Panc1 (cell line): ENCODE measurements at regions not wholly inside any gene's neighbourhood (a gene's known extent, or its start where the extent isn't known, plus 50 kb on each side); places are given as distances from the start of the nearest gene placed in this dataset.

Experiments used
- POLR2AphosphoS5 ChIP-seq: IDR thresholded peaks from 2 replicates; pipeline ENCODE4 v1.6.1; 2012; ENCODE audit warnings: mild to moderate bottlenecking, low read depth, low read length, moderate library complexity
- REST ChIP-seq, 2 experiments: IDR thresholded peaks; 2 replicates each; pipeline ENCODE4 v1.6.1; 2011 to 2012; ENCODE audit warnings: low read depth in 2 of 2, control low read depth in 1 of 2, low read length in 1 of 2, mild to moderate bottlenecking in 1 of 2, moderate library complexity in 1 of 2; ENCODE audit not compliant: insufficient read depth in 1 of 2
- TF ChIP-seq, protein P1 (sequence below): fragments of 450-650 bp; IDR thresholded peaks from 2 replicates; pipeline ENCODE4 v1.5.1; 2017; ENCODE audit warnings: mild to moderate bottlenecking

DNA sequence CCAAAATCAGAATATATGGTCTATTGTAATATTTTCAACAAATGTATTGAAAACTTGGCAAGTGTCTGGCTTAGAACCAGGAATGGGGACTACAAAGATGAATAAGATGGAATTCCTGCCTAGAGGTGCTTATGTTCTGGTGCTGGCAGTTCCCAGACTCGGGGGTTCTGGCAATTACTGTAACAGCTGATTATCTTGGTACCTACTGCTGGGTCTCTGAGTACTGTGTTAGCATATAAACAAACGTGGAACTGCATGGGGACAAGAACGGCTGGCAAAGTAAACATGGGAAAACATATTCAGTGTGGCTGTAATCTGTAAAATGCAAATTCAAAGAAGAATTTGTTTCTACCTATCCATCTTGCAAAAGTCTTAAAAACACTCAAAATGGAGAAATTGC is 89.9 kb downstream of the SLC24A2 start:
- TF ChIP-seq, protein P1, sequence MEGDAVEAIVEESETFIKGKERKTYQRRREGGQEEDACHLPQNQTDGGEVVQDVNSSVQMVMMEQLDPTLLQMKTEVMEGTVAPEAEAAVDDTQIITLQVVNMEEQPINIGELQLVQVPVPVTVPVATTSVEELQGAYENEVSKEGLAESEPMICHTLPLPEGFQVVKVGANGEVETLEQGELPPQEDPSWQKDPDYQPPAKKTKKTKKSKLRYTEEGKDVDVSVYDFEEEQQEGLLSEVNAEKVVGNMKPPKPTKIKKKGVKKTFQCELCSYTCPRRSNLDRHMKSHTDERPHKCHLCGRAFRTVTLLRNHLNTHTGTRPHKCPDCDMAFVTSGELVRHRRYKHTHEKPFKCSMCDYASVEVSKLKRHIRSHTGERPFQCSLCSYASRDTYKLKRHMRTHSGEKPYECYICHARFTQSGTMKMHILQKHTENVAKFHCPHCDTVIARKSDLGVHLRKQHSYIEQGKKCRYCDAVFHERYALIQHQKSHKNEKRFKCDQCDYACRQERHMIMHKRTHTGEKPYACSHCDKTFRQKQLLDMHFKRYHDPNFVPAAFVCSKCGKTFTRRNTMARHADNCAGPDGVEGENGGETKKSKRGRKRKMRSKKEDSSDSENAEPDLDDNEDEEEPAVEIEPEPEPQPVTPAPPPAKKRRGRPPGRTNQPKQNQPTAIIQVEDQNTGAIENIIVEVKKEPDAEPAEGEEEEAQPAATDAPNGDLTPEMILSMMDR: no peak
- TF ChIP-seq REST (IDR thresholded peaks at IDR 0.05; ENCODE audit: insufficient read depth in 1 of 2, low read depth in 2 of 2, low read length in 1 of 2) (no peak), POLR2AphosphoS5 (no peak)
